SK-N-MC (cell line): ENCODE measurements at regions not wholly inside any gene's neighbourhood (a gene's known extent, or its start where the extent isn't known, plus 50 kb on each side); places are given as distances from the start of the nearest gene placed in this dataset.

Experiments used
- DNase-seq: peaks from one replicate; pipeline ENCODE4 v3.0.0-alpha.2; 2011; ENCODE audit warnings: low read depth, low spot score
- H3K27ac ChIP-seq: fragments of 200-600 bp; sonication (generic); 2 replicates; pipeline ENCODE4 v1.5.1; 2016; ENCODE audit warnings: mixed run types
- H3K36me3 ChIP-seq: fragments of 200-600 bp; sonication (generic); 2 replicates; pipeline ENCODE4 v1.6.1; 2017; ENCODE audit warnings: antibody characterized with exemption, low read length, mixed read lengths; ENCODE audit not compliant: insufficient read depth
- H3K4me3 ChIP-seq: fragments of 200-600 bp; sonication (generic); 2 replicates; pipeline ENCODE4 v1.5.1; 2016
- H3K9ac ChIP-seq: fragments of 200-600 bp; sonication (generic); 2 replicates; pipeline ENCODE4 v1.8.0; 2017; ENCODE audit warnings: mixed run types, mixed read lengths; ENCODE audit not compliant: insufficient read length
- H3K9me3 ChIP-seq: fragments of 200-600 bp; sonication (generic); 2 replicates; pipeline ENCODE4 v1.6.1; 2017; ENCODE audit warnings: low read depth, mild to moderate bottlenecking, antibody characterized with exemption, low read length, moderate library complexity, mixed read lengths
- EZH2 ChIP-seq: fragments of 200-600 bp; sonication (generic); IDR thresholded peaks from one replicate; pipeline ENCODE4 v1.6.1; 2017; ENCODE audit warnings: antibody characterized with exemption
- FOXP2 ChIP-seq: optimal IDR thresholded peaks from 2 replicates; pipeline ENCODE3; 2011; ENCODE audit warnings: mild to moderate bottlenecking, moderate library complexity; ENCODE audit not compliant: insufficient read depth; ENCODE audit errors: extremely low read length, control extremely low read depth
- POLR2AphosphoS5 ChIP-seq: IDR thresholded peaks from 2 replicates; pipeline ENCODE4 v1.6.1; 2012; ENCODE audit warnings: mild to moderate bottlenecking, low read depth, low read length, borderline replicate concordance

GRCh38 chr10:113319479-113319878 lies 233.4 kb upstream of the HABP2 start:
- DNase-seq: no peak
- no peak overlapping the region for H3K27ac ChIP-seq
- H3K9me3 ChIP-seq: no peaks in the 10 kb centered on the region
- no peak overlapping the region for H3K9ac ChIP-seq
- no peaks in the 10 kb centered on the region for H3K36me3 ChIP-seq
- no peak for TF ChIP-seq EZH2
- TF ChIP-seq POLR2AphosphoS5: no peak
- no peak for TF ChIP-seq FOXP2
- H3K4me3 ChIP-seq: no peak overlapping the region

- H3K9me3 ChIP-seq: no peaks in the 10 kb centered on the region
- no peaks in the 10 kb centered on the region for H3K36me3 ChIP-seq
- no peak overlapping the region for H3K4me3 ChIP-seq
- no peak overlapping the region for H3K27ac ChIP-seq
- no peak for DNase-seq
- TF ChIP-seq POLR2AphosphoS5 (no peak), FOXP2 (no peak), EZH2 (no peak)
- no peak overlapping the region for H3K9ac ChIP-seq
Observed at GRCh38 chr10:113320211-113320610, 232.6 kb upstream of the HABP2 start.

- no peak overlapping the region for H3K9ac ChIP-seq
- H3K4me3 ChIP-seq: no peak overlapping the region
- H3K27ac ChIP-seq: no peak overlapping the region
- H3K9me3 ChIP-seq: no peaks in the 10 kb centered on the region
- no peak for TF ChIP-seq POLR2AphosphoS5
- no peak for TF ChIP-seq FOXP2
- no peak for TF ChIP-seq EZH2
- no peaks in the 10 kb centered on the region for H3K36me3 ChIP-seq
- no peak for DNase-seq
Observed at GRCh38 chr10:113320987-113321386, 231.9 kb upstream of the HABP2 start.

- Histone ChIP-seq H3K27ac (no peak overlapping the region), H3K4me3 (no peak overlapping the region), H3K9ac (no peak overlapping the region), H3K36me3 (no peaks in the 10 kb centered on the region), H3K9me3 (no peaks in the 10 kb centered on the region)
- TF ChIP-seq EZH2 (no peak), FOXP2 (no peak), POLR2AphosphoS5 (no peak)
- no peak for DNase-seq
Observed at GRCh38 chr10:113322843-113323242, 230.0 kb upstream of the HABP2 start.

- Histone ChIP-seq H3K9me3 (no peaks in the 10 kb centered on the region), H3K4me3 (no peak overlapping the region), H3K27ac (no peak overlapping the region), H3K9ac (no peak overlapping the region), H3K36me3 (no peaks in the 10 kb centered on the region)
- TF ChIP-seq EZH2: no peak
- TF ChIP-seq FOXP2: no peak
- no peak for TF ChIP-seq POLR2AphosphoS5
- no peak for DNase-seq
Observed at GRCh38 chr10:113323985-113324384, 228.9 kb upstream of the HABP2 start.

GRCh38 chr10:113326160-113327111 lies 226.4 kb upstream of the HABP2 start:
- TF ChIP-seq EZH2 (no peak), FOXP2 (no peak), POLR2AphosphoS5 (no peak)
- Histone ChIP-seq H3K9me3 (no peaks in the 10 kb centered on the region), H3K27ac (no peak overlapping the region), H3K9ac (no peak overlapping the region), H3K36me3 (no peaks in the 10 kb centered on the region), H3K4me3 (no peak overlapping the region)
- no peak for DNase-seq

- no peak overlapping the region for H3K4me3 ChIP-seq
- H3K36me3 ChIP-seq: no peaks in the 10 kb centered on the region
- no peak for TF ChIP-seq POLR2AphosphoS5
- no peak for TF ChIP-seq FOXP2
- TF ChIP-seq EZH2: no peak
- H3K9ac ChIP-seq: no peak overlapping the region
- no peak overlapping the region for H3K27ac ChIP-seq
- no peak for DNase-seq
- no peaks in the 10 kb centered on the region for H3K9me3 ChIP-seq
Observed at GRCh38 chr10:113329121-113329596, 223.7 kb upstream of the HABP2 start.

GRCh38 chr10:113331961-113332360 lies 220.9 kb upstream of the HABP2 start:
- no peak overlapping the region for H3K9ac ChIP-seq
- no peak for TF ChIP-seq EZH2
- TF ChIP-seq POLR2AphosphoS5: no peak
- TF ChIP-seq FOXP2: no peak
- no peak overlapping the region for H3K27ac ChIP-seq
- DNase-seq: no peak
- no peak overlapping the region for H3K4me3 ChIP-seq
- H3K9me3 ChIP-seq: no peaks in the 10 kb centered on the region
- no peaks in the 10 kb centered on the region for H3K36me3 ChIP-seq
